ENCODE measurements at regions not wholly inside any gene's neighbourhood (a gene's known extent, or its start where the extent isn't known, plus 50 kb on each side); places are given as distances from the start of the nearest gene placed in this dataset.

DNA sequence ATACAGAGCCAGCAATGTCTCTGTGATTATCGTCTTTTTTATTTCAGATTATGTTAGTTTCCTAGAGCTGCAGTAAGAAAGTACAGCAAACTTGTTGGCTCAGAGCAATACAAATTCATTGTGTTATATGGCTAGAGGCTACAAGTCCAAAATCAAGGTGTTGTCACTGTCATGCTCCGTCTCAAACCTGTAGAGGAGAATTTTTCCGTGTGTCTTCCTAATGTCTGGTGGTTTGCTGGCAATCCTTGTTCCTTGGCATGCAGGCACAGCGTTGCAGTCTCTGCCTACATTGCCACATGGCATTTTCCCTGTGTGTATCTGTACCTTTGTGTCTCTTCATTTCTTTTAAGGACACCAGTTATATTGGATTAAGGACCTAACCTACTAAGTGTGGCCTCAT, 244.4 kb downstream of the LRRIQ3 start:
- DNase-seq (ENCODE audit: low spot score), result no peak

DNA sequence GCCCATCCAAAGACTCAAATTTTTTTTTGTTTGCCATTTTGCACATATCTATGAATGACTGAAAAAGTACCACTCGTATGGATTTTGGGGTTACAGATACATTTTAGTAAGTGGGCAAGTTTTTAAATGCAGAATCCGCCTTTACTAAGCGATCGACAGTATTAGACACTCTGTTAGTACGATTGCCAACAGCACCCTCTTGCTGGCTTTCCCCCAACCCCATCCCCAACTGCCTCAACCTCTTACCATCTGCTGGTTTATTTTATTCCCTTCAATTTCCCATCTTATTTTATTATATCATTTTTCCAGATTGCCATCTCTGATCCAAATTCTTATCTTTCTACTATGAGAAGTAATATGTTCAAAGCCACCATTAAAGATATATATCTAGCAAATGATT, 244.8 kb downstream of the LRRIQ3 start:
- no peak for DNase-seq (ENCODE audit: low spot score)

DNA sequence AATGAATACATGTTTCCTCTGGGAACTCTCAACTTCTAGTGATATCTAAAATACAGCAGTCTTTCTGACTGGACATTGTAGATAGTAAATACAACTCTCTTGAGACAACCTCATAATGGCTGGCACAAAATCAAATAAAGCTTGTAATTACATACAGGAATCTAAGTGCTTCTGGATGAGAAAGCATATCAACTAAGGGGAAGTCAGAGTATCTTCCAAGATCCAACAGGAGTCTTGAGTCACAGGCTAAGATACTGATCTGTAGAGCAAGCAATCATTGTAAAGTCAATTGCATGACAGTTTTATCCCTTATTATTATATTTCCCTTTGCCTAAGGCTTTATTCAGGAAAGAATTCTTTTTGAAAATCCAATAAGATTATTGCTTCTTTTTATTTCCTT, 249.9 kb downstream of the LRRIQ3 start:
- DNase-seq (ENCODE audit: low spot score), result no peak

DNA sequence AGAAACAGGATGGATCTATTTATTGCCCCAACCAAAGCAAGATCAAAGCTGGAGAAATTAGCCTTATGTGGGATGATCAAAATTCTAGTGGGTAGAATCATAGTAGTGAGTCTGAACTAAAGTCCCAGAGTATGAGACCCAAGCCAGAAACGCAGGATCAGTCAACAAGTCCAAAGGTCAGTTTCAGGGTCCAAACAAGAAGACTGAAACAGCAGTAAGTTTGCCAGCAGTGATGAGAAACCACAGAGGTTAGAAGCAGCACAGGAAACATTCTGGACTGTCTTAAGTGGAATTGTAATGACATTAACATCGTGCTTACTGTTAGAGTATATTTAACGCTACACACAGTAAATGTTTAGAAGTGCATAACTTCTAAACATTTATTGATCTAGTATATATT, 251.0 kb downstream of the LRRIQ3 start:
- no peak for DNase-seq (ENCODE audit: low spot score)

DNA sequence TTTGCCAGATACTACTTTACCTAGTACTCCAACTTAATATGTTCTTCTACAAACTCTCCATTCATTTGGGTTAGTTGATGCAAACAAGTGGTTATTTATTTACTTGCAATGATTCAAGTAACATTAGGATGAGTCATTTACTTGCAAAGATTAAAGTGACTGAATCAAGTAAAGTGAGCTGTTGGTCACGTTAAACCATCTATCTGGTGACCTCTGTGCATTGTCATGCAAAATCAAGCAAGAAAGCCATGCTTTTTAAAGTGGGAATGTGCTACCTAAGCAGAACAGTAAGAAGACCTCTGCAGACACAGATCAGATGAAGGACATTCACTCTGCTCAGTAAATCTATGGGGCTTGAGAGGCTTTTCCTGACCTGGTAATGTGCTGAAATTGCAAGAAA, 254.7 kb downstream of the LRRIQ3 start:
- DNase-seq (ENCODE audit: low spot score), result no peak

DNA sequence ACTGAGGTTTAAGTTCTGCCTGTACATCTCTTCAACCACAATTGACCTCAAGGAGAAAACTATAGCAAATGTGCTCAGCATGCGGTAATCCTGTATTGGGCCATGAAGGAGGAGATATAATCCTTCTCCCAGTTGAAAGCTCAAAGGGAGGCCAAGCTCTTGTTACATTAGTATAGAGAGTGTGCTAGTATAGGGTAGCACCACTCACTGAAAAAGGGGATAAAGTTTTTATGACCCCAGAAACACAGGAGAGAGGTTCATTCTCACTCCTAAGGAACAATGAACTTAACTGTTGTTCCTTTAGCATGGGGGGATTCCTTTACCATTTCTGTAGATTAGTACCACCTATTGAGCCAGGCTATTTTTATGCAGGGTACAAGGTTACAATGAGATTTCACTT, 267.7 kb downstream of the LRRIQ3 start:
- no peak for DNase-seq (ENCODE audit: low spot score)

GRCh38 chr1:73914951-73915350, 283.0 kb downstream of the LRRIQ3 start:
- DNase-seq (ENCODE audit: low spot score), result no peak

GRCh38 chr1:73913025-73913424, 285.0 kb downstream of the LRRIQ3 start:
- no peak for DNase-seq (ENCODE audit: low spot score)

DNA sequence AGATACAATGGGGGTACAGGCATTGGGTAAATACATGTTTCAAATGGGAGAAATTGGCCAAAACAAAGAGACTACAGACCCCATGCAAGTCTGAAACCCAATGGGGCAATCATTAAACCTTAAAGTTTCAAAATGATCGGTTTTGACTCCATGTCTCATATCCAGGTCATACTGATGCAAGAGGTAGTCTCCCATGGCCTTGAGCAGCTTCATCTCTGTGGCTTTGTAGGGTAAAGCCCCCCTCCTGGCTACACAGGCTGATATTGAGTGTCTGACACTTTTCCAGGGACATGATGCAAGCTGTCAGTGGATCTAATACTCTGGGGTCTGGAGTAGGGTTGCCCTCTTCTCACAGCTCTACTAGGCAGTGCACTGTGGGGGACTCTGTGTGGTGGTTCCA, 286.1 kb downstream of the LRRIQ3 start:
- DNase-seq (ENCODE audit: low spot score), result no peak

DNA sequence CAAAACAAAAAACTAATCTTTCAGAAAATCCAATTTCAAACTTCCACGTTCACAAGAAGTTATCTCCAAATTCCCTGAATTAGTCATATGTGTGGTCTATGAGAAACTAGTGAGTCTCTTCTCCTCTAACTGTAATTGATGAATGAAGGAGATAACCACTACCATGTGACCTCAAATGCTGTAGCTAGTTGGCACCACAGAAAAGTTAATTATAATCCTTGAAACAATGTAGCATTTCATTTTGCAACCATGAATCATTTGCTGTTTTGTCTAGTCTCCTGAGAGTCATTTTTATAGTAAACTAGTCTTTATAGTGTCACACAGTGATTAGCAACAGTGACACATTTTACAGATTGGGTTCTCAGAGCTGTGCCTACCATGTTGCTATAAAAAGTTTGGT, 287.5 kb downstream of the LRRIQ3 start:
- DNase-seq (ENCODE audit: low spot score), result no peak

- DNase-seq (ENCODE audit: low spot score), result no peak
These were observed 287.9 kb downstream of the LRRIQ3 start for GRCh38 chr1:73910062-73910461.

GRCh38 chr1:73909043-73909562, 288.9 kb downstream of the LRRIQ3 start:
- DNase-seq (ENCODE audit: low spot score), result peak; percentile 6

DNA sequence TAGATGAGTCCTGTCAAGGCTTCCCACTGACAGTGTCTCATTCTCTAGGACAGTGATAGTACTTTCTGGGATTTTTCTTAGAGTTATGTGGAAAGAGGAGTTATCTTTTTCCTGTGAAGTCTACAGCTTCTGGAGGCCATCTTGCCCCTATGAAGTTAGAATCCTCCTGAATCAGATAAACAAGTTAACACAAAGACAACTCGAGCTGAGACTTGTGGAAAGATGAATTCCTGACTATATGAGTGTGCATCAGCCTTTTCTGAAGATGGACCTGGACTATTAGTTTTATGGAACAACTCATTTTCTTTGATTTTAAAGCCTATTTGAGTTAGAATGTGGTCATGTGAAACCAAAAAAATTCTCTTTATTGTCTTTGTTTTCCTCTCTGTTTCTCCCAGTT, 290.9 kb downstream of the LRRIQ3 start:
- peak; percentile 6 for DNase-seq (ENCODE audit: low spot score)

DNA sequence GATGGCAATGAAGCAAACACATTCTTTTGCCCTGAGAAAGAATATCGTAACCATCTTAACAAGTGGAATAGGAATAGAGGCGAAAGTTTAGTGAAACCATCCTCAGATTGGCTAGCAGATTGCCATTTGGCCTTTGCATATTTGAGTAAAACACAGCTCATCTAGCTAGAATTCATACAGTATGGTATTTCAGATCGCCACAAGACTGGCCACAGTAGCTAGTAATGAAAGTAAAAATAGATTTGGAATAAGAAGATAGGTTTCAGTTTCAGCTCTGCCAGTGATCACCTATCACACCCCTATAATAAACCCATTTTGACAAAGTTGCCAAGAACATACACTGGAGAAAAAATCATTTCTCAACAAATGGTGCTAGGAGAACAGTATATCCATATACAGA, 294.9 kb downstream of the LRRIQ3 start:
- DNase-seq (ENCODE audit: low spot score), result no peak

GRCh38 chr1:73901738-73902137, 296.2 kb downstream of the LRRIQ3 start:
- no peak for DNase-seq (ENCODE audit: low spot score)

DNA sequence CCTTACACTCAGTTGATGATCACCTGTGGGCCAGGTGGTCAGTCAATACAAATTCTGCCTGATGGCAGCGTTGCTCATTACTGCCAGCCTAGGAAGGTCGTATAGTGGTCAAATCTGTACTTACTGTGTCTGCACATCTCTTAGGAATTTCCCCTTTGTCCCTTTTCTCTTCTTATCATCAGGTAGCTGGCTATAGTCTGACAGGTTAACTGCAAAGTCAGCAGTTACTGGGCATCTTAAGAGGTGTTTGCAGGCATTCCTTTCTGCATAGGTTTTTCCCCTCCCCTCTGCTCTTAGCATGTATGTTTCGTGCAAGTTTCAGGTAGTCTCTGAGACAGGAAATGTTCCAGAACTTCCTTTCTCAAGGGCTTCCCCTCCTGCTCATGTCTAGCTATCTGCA, 298.7 kb downstream of the LRRIQ3 start:
- peak; percentile 40 for DNase-seq (ENCODE audit: low spot score)

- no peak for DNase-seq (ENCODE audit: low spot score)
These were observed 299.4 kb downstream of the LRRIQ3 start for GRCh38 chr1:73898540-73898939.

DNA sequence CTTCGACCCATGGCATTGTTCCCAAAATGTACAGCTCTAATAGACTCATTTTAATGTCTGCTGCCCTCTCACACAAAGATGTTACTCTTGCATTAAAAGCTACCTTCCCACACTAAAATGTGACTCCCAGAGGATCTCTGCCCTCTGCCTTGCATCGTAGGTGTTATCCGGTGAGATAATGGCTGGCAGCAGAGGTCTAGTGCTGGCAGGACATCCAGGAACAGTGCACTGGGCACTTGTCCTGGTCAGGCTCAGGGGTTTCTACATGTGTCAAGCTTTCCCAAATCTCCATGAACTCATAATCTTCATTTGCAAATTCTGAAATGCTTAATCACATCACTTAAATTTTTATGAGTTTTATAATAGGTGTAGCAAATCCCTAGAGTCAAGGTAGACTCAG, 310.6 kb downstream of the LRRIQ3 start:
- no peak for DNase-seq (ENCODE audit: low spot score)

DNA sequence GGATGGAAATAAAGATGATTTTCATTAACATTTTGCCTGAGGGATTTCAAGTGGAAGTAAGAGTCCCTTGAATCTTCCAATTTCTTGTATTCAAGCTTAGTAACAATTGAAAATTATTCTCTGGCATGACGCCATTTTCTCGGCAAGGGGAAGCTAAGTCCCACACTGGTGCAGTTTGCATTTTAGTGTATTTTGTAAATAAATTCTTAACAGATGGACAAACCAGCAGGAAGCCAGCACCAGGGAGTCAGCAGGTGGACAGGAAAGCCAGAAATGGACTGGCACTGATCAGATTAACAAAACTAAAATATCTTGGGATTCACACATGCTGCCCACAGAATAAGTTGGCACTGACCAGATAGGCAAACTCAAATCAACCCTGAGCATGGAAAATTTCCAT, 311.3 kb downstream of the LRRIQ3 start:
- DNase-seq (ENCODE audit: low spot score), result no peak

DNA sequence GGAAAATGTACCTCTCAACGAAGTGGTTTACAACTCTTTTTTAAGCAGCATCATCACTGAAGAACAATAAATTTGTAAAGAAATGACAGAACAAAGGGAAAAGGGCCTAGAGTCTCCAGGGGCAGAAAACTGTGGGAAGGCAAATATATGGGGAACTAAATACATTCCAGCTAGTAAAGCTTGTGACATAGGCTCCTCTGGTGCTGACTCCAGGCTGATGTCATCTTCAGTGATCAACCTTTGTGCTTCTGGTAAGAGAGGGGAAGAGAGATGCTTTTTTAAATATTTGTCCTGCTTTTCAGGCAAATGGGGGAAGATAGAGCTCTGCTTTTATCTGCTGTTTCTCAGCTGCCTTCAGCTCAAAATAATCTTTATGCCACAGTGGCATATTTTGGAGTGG, 323.2 kb downstream of the LRRIQ3 start:
- no peak for DNase-seq (ENCODE audit: low spot score)

DNA sequence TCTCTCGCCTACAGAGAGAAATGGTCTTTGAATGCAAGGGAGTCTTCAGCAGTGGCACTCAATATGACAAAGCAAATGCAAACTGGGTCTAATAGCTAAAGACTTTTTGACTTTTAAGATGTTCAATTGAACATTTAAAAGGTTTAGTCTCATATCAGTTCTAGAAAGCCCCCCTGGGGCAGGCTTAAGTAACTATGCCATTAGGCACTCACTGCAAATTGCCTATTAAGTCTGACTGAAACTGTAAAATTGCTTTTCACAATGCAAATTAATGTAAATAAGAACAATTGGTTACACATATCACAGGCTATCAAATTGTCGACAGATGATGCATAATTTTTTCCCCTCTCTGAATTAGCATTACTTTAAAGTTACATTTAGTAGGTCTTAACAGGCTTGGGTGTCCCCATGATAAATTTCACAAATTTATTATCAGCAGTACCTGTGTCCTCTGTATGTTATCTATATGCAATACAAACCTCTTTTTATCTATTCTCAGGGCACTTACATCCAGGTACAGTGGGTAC, 329.1 kb downstream of the LRRIQ3 start:
- no peak for DNase-seq (ENCODE audit: low spot score)

GRCh38 chr1:73862355-73862754, 335.6 kb downstream of the LRRIQ3 start:
- DNase-seq (ENCODE audit: low spot score), result no peak

GRCh38 chr1:73860421-73860950, 337.5 kb downstream of the LRRIQ3 start:
- DNase-seq (ENCODE audit: low spot score), result no peak

DNA sequence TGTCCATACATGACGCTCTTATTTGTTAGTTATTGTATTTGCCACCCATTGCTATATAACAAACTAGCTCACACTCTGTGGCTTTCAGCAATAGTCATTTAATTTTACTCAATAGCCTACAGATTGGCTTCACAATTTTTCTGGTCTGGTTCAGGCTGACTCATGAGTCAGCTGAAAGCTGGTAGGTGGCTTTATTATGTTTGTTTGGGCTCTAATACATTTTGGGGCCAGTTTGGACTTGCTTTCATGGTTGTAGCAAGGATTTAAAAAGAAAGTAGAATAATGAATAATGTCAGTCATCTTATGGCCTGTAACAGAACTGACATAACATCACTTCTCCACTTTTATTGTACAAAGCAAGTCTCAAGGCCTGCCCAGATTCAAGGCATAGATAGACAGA, 338.7 kb downstream of the LRRIQ3 start:
- DNase-seq (ENCODE audit: low spot score), result no peak
